BJ (cell line): ENCODE measurements at regions not wholly inside any gene's neighbourhood (a gene's known extent, or its start where the extent isn't known, plus 50 kb on each side); places are given as distances from the start of the nearest gene placed in this dataset.

Experiments
- CTCF ChIA-PET: fragments of 350-600 bp; formaldehyde crosslinking; extraction: SDS; loops from one replicate; lab custom pipeline; 2021; ENCODE audit warnings: antibody characterized with exemption, inconsistent platforms; lab: Yijun Ruan, JAX
- POLR2A ChIA-PET: fragments of 300-600 bp; sonication (Branson Sonifier 250); formaldehyde crosslinking; extraction: SDS; loops from one replicate; lab custom pipeline; 2021; ENCODE audit warnings: antibody characterized with exemption; lab: Charles Lee
- DNase-seq: peaks from one replicate; pipeline ENCODE4 v3.0.0-alpha.2; 2011; ENCODE audit warnings: low read depth
- H3K27me3 ChIP-seq: 2 replicates; pipeline ENCODE4 v1.6.0; 2011; ENCODE audit warnings: low read length; ENCODE audit not compliant: control insufficient read depth, insufficient read depth
- H3K36me3 ChIP-seq: 2 replicates; pipeline ENCODE4 v1.5.1; 2011; ENCODE audit warnings: low read length; ENCODE audit not compliant: control insufficient read depth, insufficient read depth
- H3K4me3 ChIP-seq: 2 replicates; pipeline ENCODE4 v1.5.1; 2011; ENCODE audit warnings: low read depth, mild to moderate bottlenecking, control low read depth, low read length
- CTCF ChIP-seq: IDR thresholded peaks from 2 replicates; pipeline ENCODE4 v1.5.1; 2011; ENCODE audit warnings: low read depth, mild to moderate bottlenecking, control low read depth, inconsistent platforms, low read length, moderate library complexity; ENCODE audit not compliant: insufficient read depth

GRCh38 chr2:57397550-57398360, 648.9 kb upstream of the VRK2 start:
- ChIA-PET POLR2A (interaction anchor here (0.5 kb wide), 1 partner anchor 34 kb away, joined by 3 read pairs; no protein-coding TSS in a partner anchor), CTCF (interaction anchor here (1.3 kb wide), 1 partner anchor 83 kb away, joined by 3 read pairs; no protein-coding TSS in a partner anchor)
- no peak for DNase-seq
- H3K27me3 ChIP-seq: no peaks in the 10 kb centered on the region
- TF ChIP-seq CTCF: no peak
- H3K36me3 ChIP-seq: no peaks in the 10 kb centered on the region
- no peak overlapping the region for H3K4me3 ChIP-seq

DNA sequence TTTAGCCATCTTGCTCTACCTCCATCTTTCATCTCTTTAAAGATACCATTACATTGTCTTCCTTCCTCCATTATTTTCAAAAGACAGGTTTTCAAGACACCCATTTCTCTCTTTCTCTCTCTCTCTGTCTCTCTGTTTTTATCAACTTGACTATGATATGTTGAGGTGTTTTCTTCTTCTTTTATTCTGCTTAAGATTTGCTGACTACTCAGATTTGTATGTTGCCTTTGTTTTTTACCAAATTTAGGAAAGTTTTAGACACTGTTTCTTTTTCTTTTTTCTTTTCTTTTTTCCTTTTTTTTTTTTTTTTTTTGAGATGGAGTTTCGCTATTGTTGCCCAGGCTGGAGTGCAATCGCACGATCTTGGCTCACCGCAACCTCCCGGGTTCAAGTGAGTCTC, 647.5 kb upstream of the VRK2 start:
- ChIA-PET POLR2A (no interaction called here), CTCF (no interaction called here)
- Histone ChIP-seq H3K27me3 (no peaks in the 10 kb centered on the region), H3K4me3 (no peak overlapping the region), H3K36me3 (no peaks in the 10 kb centered on the region)
- DNase-seq: no peak
- no peak for TF ChIP-seq CTCF

- H3K4me3 ChIP-seq: no peak overlapping the region
- no peak for DNase-seq
- ChIA-PET CTCF (no interaction called here), POLR2A (no interaction called here)
- H3K27me3 ChIP-seq: no peaks in the 10 kb centered on the region
- no peaks in the 10 kb centered on the region for H3K36me3 ChIP-seq
- no peak for TF ChIP-seq CTCF
Measured at GRCh38 chr2:57402096-57402495, 644.5 kb upstream of the VRK2 start.

- Histone ChIP-seq H3K27me3 (no peaks in the 10 kb centered on the region), H3K36me3 (no peaks in the 10 kb centered on the region), H3K4me3 (no peak overlapping the region)
- ChIA-PET CTCF (no interaction called here), POLR2A (no interaction called here)
- TF ChIP-seq CTCF: no peak
- DNase-seq: no peak
Measured at GRCh38 chr2:57402755-57403154, 643.9 kb upstream of the VRK2 start.

GRCh38 chr2:57407772-57408201, 638.8 kb upstream of the VRK2 start:
- no peak for TF ChIP-seq CTCF
- ChIA-PET CTCF (no interaction called here), POLR2A (no interaction called here)
- no peak overlapping the region for H3K4me3 ChIP-seq
- no peaks in the 10 kb centered on the region for H3K27me3 ChIP-seq
- DNase-seq: no peak
- no peaks in the 10 kb centered on the region for H3K36me3 ChIP-seq
